ENCODE measurements at regions not wholly inside any gene's neighbourhood (a gene's known extent, or its start where the extent isn't known, plus 50 kb on each side); places are given as distances from the start of the nearest gene placed in this dataset.

GRCh38 chr2:74078466-74078865 lies 69.2 kb downstream of the BOLA3 start:
- DNase-seq (ENCODE audit: low read depth) = no peak
- CTCF ChIA-PET = interaction anchor here (0.7 to 1.4 kb wide), 3 partner anchors 14 to 252 kb away, joined by 3 to 6 read pairs (median 4); no protein-coding TSS in a partner anchor
- POLR2A ChIA-PET = no interaction called here
- TF ChIP-seq, protein P1, sequence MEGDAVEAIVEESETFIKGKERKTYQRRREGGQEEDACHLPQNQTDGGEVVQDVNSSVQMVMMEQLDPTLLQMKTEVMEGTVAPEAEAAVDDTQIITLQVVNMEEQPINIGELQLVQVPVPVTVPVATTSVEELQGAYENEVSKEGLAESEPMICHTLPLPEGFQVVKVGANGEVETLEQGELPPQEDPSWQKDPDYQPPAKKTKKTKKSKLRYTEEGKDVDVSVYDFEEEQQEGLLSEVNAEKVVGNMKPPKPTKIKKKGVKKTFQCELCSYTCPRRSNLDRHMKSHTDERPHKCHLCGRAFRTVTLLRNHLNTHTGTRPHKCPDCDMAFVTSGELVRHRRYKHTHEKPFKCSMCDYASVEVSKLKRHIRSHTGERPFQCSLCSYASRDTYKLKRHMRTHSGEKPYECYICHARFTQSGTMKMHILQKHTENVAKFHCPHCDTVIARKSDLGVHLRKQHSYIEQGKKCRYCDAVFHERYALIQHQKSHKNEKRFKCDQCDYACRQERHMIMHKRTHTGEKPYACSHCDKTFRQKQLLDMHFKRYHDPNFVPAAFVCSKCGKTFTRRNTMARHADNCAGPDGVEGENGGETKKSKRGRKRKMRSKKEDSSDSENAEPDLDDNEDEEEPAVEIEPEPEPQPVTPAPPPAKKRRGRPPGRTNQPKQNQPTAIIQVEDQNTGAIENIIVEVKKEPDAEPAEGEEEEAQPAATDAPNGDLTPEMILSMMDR (IDR thresholded peaks at IDR 0.05; ENCODE audit: insufficient read depth, low read depth, low read length) = no peak
- no peaks in the 10 kb centered on the region for H3K27me3 ChIP-seq (ENCODE audit: control insufficient read depth, insufficient read depth, low read length)
- no peak overlapping the region for H3K4me3 ChIP-seq (ENCODE audit: low read depth, low read length)
- H3K36me3 ChIP-seq (ENCODE audit: control insufficient read depth, insufficient read depth, low read length) = peaks cover 14% of the 10 kb centered on the region

GRCh38 chr2:74079522-74080341 lies 68.0 kb downstream of the BOLA3 start:
- CTCF ChIA-PET = interaction anchor here (1.2 to 2.3 kb wide), 4 partner anchors 13 to 255 kb away, joined by 3 to 9 read pairs (median 5); no protein-coding TSS in a partner anchor
- no peak for DNase-seq (ENCODE audit: low read depth)
- Histone ChIP-seq H3K27me3 (ENCODE audit: control insufficient read depth, insufficient read depth, low read length) (no peaks in the 10 kb centered on the region), H3K36me3 (ENCODE audit: control insufficient read depth, insufficient read depth, low read length) (peaks cover 14% of the 10 kb centered on the region), H3K4me3 (ENCODE audit: low read depth, low read length) (no peak overlapping the region)
- POLR2A ChIA-PET = no interaction called here
- TF ChIP-seq, protein P1 (IDR thresholded peaks at IDR 0.05; ENCODE audit: insufficient read depth, low read depth, low read length) = no peak

DNA sequence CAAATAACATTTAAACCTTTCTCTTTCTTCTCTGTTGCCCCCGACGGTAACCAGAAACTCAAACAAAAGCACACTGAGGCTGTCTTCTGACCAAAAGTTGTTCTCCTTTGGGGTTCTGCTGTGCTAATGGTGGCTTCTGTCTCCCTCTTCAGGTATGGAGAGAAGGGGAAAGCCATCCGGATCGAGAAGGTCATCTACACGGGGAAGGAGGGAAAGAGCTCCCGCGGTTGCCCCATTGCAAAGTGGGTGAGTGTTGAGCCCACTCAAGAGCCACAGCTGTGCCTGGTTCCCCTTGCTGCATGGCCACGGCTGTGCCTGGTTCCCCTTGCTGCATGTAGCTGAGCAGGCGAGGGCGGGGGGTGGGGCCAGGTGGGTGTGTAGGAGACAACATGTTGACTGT lies 67.4 kb downstream of the BOLA3 start:
- Histone ChIP-seq H3K4me3 (ENCODE audit: low read depth, low read length) (no peak overlapping the region), H3K27me3 (ENCODE audit: control insufficient read depth, insufficient read depth, low read length) (no peaks in the 10 kb centered on the region), H3K36me3 (ENCODE audit: control insufficient read depth, insufficient read depth, low read length) (peaks cover 14% of the 10 kb centered on the region)
- ChIA-PET CTCF (interaction anchor here (1.2 to 2.3 kb wide), 2 partner anchors 98 to 256 kb away, joined by 3 to 9 read pairs; no protein-coding TSS in a partner anchor), POLR2A (no interaction called here)
- TF ChIP-seq, protein P1 (IDR thresholded peaks at IDR 0.05; ENCODE audit: insufficient read depth, low read depth, low read length) = 0 out of 2 replicates have a peak, but pooled peaks have one; percentile 10
- no peak for DNase-seq (ENCODE audit: low read depth)

- no peak for DNase-seq (ENCODE audit: low read depth)
- Histone ChIP-seq H3K36me3 (ENCODE audit: control insufficient read depth, insufficient read depth, low read length) (peaks cover 16% of the 10 kb centered on the region), H3K4me3 (ENCODE audit: low read depth, low read length) (no peak overlapping the region), H3K27me3 (ENCODE audit: control insufficient read depth, insufficient read depth, low read length) (no peaks in the 10 kb centered on the region)
- TF ChIP-seq, protein P1 (IDR thresholded peaks at IDR 0.05; ENCODE audit: insufficient read depth, low read depth, low read length) = no peak
- CTCF ChIA-PET = interaction anchor here (1.2 to 2.3 kb wide), 2 partner anchors 99 to 257 kb away, joined by 3 to 9 read pairs; no protein-coding TSS in a partner anchor
- POLR2A ChIA-PET = no interaction called here
Measured at GRCh38 chr2:74081030-74081762, 66.5 kb downstream of the BOLA3 start.

DNA sequence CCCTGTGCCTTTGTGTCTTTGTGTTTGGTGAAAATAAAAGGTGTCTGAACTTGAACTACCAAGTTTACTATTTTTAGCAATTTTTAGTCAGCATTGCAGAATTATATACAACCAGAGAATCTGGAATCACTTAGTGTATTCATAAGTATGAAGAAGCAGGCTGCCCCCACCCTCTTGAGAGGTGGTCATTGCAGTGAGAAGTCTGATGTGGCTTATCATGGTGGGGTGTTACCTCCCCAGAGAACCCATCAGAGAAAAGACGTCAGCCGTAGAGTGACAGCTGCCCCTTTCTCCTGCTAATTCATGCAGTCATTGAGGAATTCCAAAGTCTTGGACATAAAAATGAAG lies 66.0 kb downstream of the BOLA3 start:
- TF ChIP-seq, protein P1 (IDR thresholded peaks at IDR 0.05; ENCODE audit: insufficient read depth, low read depth, low read length) = no peak
- POLR2A ChIA-PET = no interaction called here
- Histone ChIP-seq H3K36me3 (ENCODE audit: control insufficient read depth, insufficient read depth, low read length) (peaks cover 16% of the 10 kb centered on the region), H3K4me3 (ENCODE audit: low read depth, low read length) (no peak overlapping the region), H3K27me3 (ENCODE audit: control insufficient read depth, insufficient read depth, low read length) (no peaks in the 10 kb centered on the region)
- no peak for DNase-seq (ENCODE audit: low read depth)
- CTCF ChIA-PET = interaction anchor here (2.3 kb wide), 1 partner anchor 257 kb away, joined by 9 read pairs; no protein-coding TSS in a partner anchor
